SK-N-SH (cell line): ENCODE measurements at regions not wholly inside any gene's neighbourhood (a gene's known extent, or its start where the extent isn't known, plus 50 kb on each side); places are given as distances from the start of the nearest gene placed in this dataset.

Experiments used
- CTCF ChIA-PET: fragments of 300-600, 350-600 bp; formaldehyde crosslinking; extraction: SDS; loops from one replicate; lab custom pipeline; 2021; lab: Yijun Ruan, JAX
- POLR2A ChIA-PET: fragments of 350-600 bp; sonication (Branson Sonifier 250); formaldehyde crosslinking; extraction: SDS; loops from one replicate; lab custom pipeline; 2020; ENCODE audit warnings: antibody characterized with exemption, inconsistent platforms; lab: Yijun Ruan, JAX
- DNase-seq: peaks from one replicate; pipeline ENCODE4 v3.0.0; 2012
- H2AFZ ChIP-seq: fragments of 200-600 bp; sonication (generic); 2 replicates; pipeline ENCODE4 v1.8.1; 2016; ENCODE audit warnings: antibody characterized with exemption, mild to moderate bottlenecking, low read depth
- H3F3A ChIP-seq: fragments of 200-600 bp; sonication (generic); replicated peaks from 2 replicates; pipeline ENCODE3; 2016; ENCODE audit warnings: antibody characterized with exemption, mild to moderate bottlenecking; ENCODE audit not compliant: insufficient read depth
- H3K27ac ChIP-seq, 2 experiments: fragments of 200-500 bp in 1 of 2; fragments of 200-600 bp in 1 of 2; sonication (Bioruptor generic) in 1 of 2; sonication (generic), shearing (Covaris generic) in 1 of 2; 2 replicates each; pipeline versions ENCODE4 v1.5.1 to v1.6.1; 2014 to 2016; ENCODE audit warnings: low read depth in 2 of 2, inconsistent platforms in 1 of 2, low read length in 1 of 2, mild to moderate bottlenecking in 1 of 2, mixed read lengths in 1 of 2
- H3K27me3 ChIP-seq: fragments of 200-600 bp; sonication (generic), shearing (Covaris generic); 2 replicates; pipeline ENCODE4 v1.6.1; 2016; ENCODE audit warnings: mixed run types; ENCODE audit not compliant: insufficient read depth
- H3K36me3 ChIP-seq, 2 experiments: fragments of 200-500 bp in 1 of 2; fragments of 200-600 bp in 1 of 2; sonication (Bioruptor generic) in 1 of 2; sonication (generic) in 1 of 2; replicated peaks in 1 of 2; 2 replicates each; pipeline versions ENCODE3 to v1.5.1; 2014 to 2016; ENCODE audit warnings: low read length in 1 of 2, mild to moderate bottlenecking in 1 of 2; ENCODE audit not compliant: insufficient read depth in 2 of 2, control insufficient read depth in 1 of 2
- H3K4me1 ChIP-seq, 2 experiments: fragments of 200-500 bp in 1 of 2; fragments of 200-600 bp in 1 of 2; sonication (Bioruptor generic) in 1 of 2; sonication (generic), shearing (Covaris generic) in 1 of 2; 2 replicates each; pipeline versions ENCODE4 v1.5.1 to v1.6.1; 2014 to 2016; ENCODE audit warnings: low read depth in 1 of 2, low read length in 1 of 2, mixed run types in 1 of 2; ENCODE audit not compliant: insufficient read depth in 2 of 2, control insufficient read depth in 1 of 2
- H3K4me2 ChIP-seq: fragments of 200-600 bp; sonication (generic), shearing (Covaris generic); 2 replicates; pipeline ENCODE4 v1.6.1; 2017; ENCODE audit warnings: mixed run types
- H3K4me3 ChIP-seq, 2 experiments: fragments of 200-500 bp in 1 of 2; fragments of 200-600 bp in 1 of 2; sonication (Bioruptor generic) in 1 of 2; sonication (generic), shearing (Covaris generic) in 1 of 2; 2 replicates each; pipeline versions ENCODE4 v1.5.1 to v1.8.1; 2014 to 2016; ENCODE audit warnings: low read depth in 2 of 2, inconsistent platforms in 1 of 2, low read length in 1 of 2, mild to moderate bottlenecking in 1 of 2, mixed read lengths in 1 of 2, moderate library complexity in 1 of 2
- H3K79me2 ChIP-seq: fragments of 200-600 bp; sonication (generic); 2 replicates; pipeline ENCODE4 v1.8.1; 2017; ENCODE audit warnings: mild to moderate bottlenecking; ENCODE audit not compliant: insufficient read depth
- H3K9ac ChIP-seq: fragments of 200-600 bp; sonication (generic); 2 replicates; pipeline ENCODE4 v1.6.1; 2017; ENCODE audit warnings: mixed run types
- H3K9me2 ChIP-seq: fragments of 200-600 bp; sonication (generic); 2 replicates; pipeline ENCODE4 v1.6.1; 2017; ENCODE audit warnings: mixed run types
- H3K9me3 ChIP-seq: fragments of 200-600 bp; sonication (generic); 2 replicates; pipeline ENCODE4 v1.6.1; 2017; ENCODE audit warnings: mixed run types, mild to moderate bottlenecking, moderate library complexity
- H4K20me1 ChIP-seq: fragments of 200-600 bp; sonication (generic); 2 replicates; pipeline ENCODE4 v1.6.1; 2017; ENCODE audit warnings: mild to moderate bottlenecking, mixed run types; ENCODE audit not compliant: insufficient read depth
- CTCF ChIP-seq: fragments of 200-600 bp; sonication (generic); IDR thresholded peaks from 2 replicates; pipeline ENCODE4 v1.6.1; 2017; ENCODE audit warnings: antibody characterized with exemption, mild to moderate bottlenecking, moderate library complexity
- EZH2phosphoT487 ChIP-seq: fragments of 200-600 bp; sonication (generic); IDR thresholded peaks from 2 replicates; pipeline ENCODE4 v1.6.1; 2017; ENCODE audit warnings: low read depth, mixed run types, mild to moderate bottlenecking, antibody characterized with exemption, moderate library complexity, borderline replicate concordance
- FOXJ3 ChIP-seq: sonication (generic); formaldehyde crosslinking; IDR thresholded peaks from 2 replicates; pipeline ENCODE4 v1.5.1; 2020; ENCODE audit warnings: mild to moderate bottlenecking, missing genetic modification reagents
- GATA2 ChIP-seq: sonication (generic); formaldehyde crosslinking; IDR thresholded peaks from 2 replicates; pipeline ENCODE4 v1.5.0; 2020; ENCODE audit warnings: mild to moderate bottlenecking, missing genetic modification reagents
- IRF3 ChIP-seq: fragments of 150-350 bp; IDR thresholded peaks from 2 replicates; pipeline ENCODE4 v1.6.1; 2016; ENCODE audit warnings: mild to moderate bottlenecking, low read depth, low read length
- MEF2A ChIP-seq: IDR thresholded peaks from 2 replicates; pipeline ENCODE4 v1.4.0; 2012; ENCODE audit warnings: low read depth, borderline replicate concordance
- MXI1 ChIP-seq: IDR thresholded peaks from 2 replicates; pipeline ENCODE4 v1.6.1; 2012; ENCODE audit warnings: mild to moderate bottlenecking, low read depth, low read length, improper control_type of control experiment
- NFIC ChIP-seq: IDR thresholded peaks from 2 replicates; pipeline ENCODE4 v1.4.0; 2012; ENCODE audit warnings: borderline replicate concordance
- NRF1 ChIP-seq: IDR thresholded peaks from 2 replicates; pipeline ENCODE4 v1.6.1; 2012; ENCODE audit warnings: low read depth, mild to moderate bottlenecking, low read length
- REST ChIP-seq: IDR thresholded peaks from 2 replicates; pipeline ENCODE4 v1.6.1; 2012; ENCODE audit warnings: mild to moderate bottlenecking, low read depth, low read length, moderate library complexity
- SIN3A ChIP-seq: IDR thresholded peaks from 2 replicates; pipeline ENCODE4 v1.6.1; 2012; ENCODE audit warnings: low read depth, mild to moderate bottlenecking, low read length, moderate library complexity, borderline replicate concordance
- SMC3 ChIP-seq: IDR thresholded peaks from 2 replicates; pipeline ENCODE4 v1.6.1; 2012; ENCODE audit warnings: low read depth, low read length, improper control_type of control experiment
- TAF1 ChIP-seq: IDR thresholded peaks from 2 replicates; pipeline ENCODE4 v1.6.1; 2012; ENCODE audit warnings: low read depth, mild to moderate bottlenecking, low read length, moderate library complexity, borderline replicate concordance
- WGBS: methylation state at CpG from one replicate; pipeline ENCODE4 v1.1.6; 2017; ENCODE audit warnings: low lambda C conversion rate; 5-methylcytosine and 5-hydroxymethylcytosine counted together

- CTCF ChIA-PET: interaction anchor here (0.6 to 1.2 kb wide), 3 partner anchors 10 to 376 kb away, joined by 3 to 4 read pairs (median 3); no protein-coding TSS in a partner anchor
Observed at GRCh38 chr2:22486343-22486742, 898.6 kb upstream of the KLHL29 start.

More at GRCh38 chr2:22486343-22486742, 898.6 kb upstream of the KLHL29 start:
- Histone ChIP-seq H3K4me2 (no peak overlapping the region), H3K4me1 (no peaks in the 10 kb centered on the region), H3K9me3 (no peaks in the 10 kb centered on the region; the same call in 1 of the 2 replicates), H3K9ac (no peak overlapping the region), H4K20me1 (no peaks in the 10 kb centered on the region), H3K27ac (no peak overlapping the region), H3F3A (no peaks in the 10 kb centered on the region), H3K27me3 (no peaks in the 10 kb centered on the region), H3K36me3 (no peaks in the 10 kb centered on the region), H3K4me3 (no peak overlapping the region), H3K79me2 (no peaks in the 10 kb centered on the region)
- WGBS: 16% methylated on average over 4 of the region's 4 CpGs
- TF ChIP-seq NRF1 (no peak), TAF1 (no peak), MEF2A (no peak), SIN3A (no peak), NFIC (no peak), EZH2phosphoT487 (no peak), REST (no peak), MXI1 (no peak), IRF3 (no peak), SMC3 (no peak), FOXJ3 (CRISPR knock-in tag) (no peak), GATA2 (CRISPR knock-in tag) (no peak), CTCF (no peak)
- TF ChIP-seq, all 33 proteins: peak for 0
- no peaks in the 10 kb centered on the region for H3K9me2 ChIP-seq
- no peak for DNase-seq
- H2AFZ ChIP-seq: no peak overlapping the region
- POLR2A ChIA-PET: no interaction called here
